ENCODE measurements at regions not wholly inside any gene's neighbourhood (a gene's known extent, or its start where the extent isn't known, plus 50 kb on each side); places are given as distances from the start of the nearest gene placed in this dataset.

DNA sequence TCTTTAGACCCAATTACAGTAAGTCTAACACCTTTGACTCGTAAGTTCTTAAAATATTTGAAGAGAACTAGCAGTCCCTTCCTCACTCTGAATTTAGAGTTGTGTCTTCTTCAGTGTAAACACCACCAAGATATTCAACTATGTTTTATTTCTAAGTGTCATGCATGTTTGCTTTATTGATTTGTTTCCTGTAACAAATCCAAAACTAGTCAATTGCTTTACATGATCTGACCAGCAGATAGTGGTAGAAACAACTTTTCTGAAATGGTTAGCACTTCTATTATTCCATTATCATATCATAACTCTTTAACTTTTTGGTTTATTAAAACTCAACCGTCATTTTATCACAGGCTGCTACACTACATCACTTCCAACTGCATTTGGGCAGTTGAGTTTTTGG, 90.1 kb downstream of the INHBA start:
- no peak overlapping the region for H2AFZ ChIP-seq (ENCODE audit: low read length)
- H3K4me3 ChIP-seq (ENCODE audit: low read length), result no peak overlapping the region
- H3K79me2 ChIP-seq (ENCODE audit: low read length), result no peaks in the 10 kb centered on the region

DNA sequence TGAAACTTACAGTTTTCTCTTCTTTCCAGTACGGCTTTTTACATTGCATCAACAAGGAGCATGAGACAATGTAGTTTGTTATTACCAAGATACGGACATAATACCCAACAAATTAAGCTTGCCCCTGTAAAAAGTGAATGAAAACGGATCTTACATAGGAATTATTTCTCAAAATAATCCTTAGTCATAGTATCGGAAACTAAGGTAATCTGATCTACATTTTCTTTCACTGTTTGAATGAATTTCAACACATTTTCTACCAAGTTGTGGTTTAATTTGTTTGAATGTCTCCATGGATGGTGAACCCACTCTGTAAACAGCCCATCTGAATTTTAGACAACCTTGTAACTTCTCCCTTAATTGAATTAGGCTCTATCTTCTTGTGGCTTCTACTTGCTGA, 90.5 kb downstream of the INHBA start:
- Histone ChIP-seq H3K27ac (ENCODE audit: low read length) (no peak overlapping the region), H4K20me1 (ENCODE audit: insufficient read depth, low read depth, low read length) (no peaks in the 10 kb centered on the region), H3K36me3 (ENCODE audit: insufficient read depth, low read length) (no peaks in the 10 kb centered on the region), H3K9me3 (ENCODE audit: low read length) (no peaks in the 10 kb centered on the region), H3K4me3 (ENCODE audit: low read length) (no peak overlapping the region), H3K4me1 (ENCODE audit: low read length) (no peaks in the 10 kb centered on the region), H3K4me2 (ENCODE audit: low read depth, low read length, poor library complexity, severe bottlenecking) (no peak overlapping the region), H3K79me2 (ENCODE audit: low read length) (no peaks in the 10 kb centered on the region), H3K9ac (ENCODE audit: low read length) (no peak overlapping the region), H3K9me2 (replicated peaks; ENCODE audit: insufficient read depth, low read length) (no peaks in the 10 kb centered on the region), H2AFZ (ENCODE audit: low read length) (no peak overlapping the region), H3K27me3 (ENCODE audit: low read length) (no peaks in the 10 kb centered on the region)
- no peak for DNase-seq

More for the DNA sequence above, 90.1 kb downstream of the INHBA start:
- H3K9me2 ChIP-seq (replicated peaks; ENCODE audit: insufficient read depth, low read length), result no peaks in the 10 kb centered on the region
- no peaks in the 10 kb centered on the region for H3K27me3 ChIP-seq (ENCODE audit: low read length)
- no peaks in the 10 kb centered on the region for H3K36me3 ChIP-seq (ENCODE audit: insufficient read depth, low read length)
- H3K27ac ChIP-seq (ENCODE audit: low read length), result no peak overlapping the region
- no peaks in the 10 kb centered on the region for H3K4me1 ChIP-seq (ENCODE audit: low read length)
- no peak overlapping the region for H3K9ac ChIP-seq (ENCODE audit: low read length)
- H4K20me1 ChIP-seq (ENCODE audit: insufficient read depth, low read depth, low read length), result no peaks in the 10 kb centered on the region
- H3K4me2 ChIP-seq (ENCODE audit: low read depth, low read length, poor library complexity, severe bottlenecking), result no peak overlapping the region
- DNase-seq, result no peak
- H3K9me3 ChIP-seq (ENCODE audit: low read length), result no peaks in the 10 kb centered on the region

GRCh38 chr7:41608447-41608846, 94.4 kb downstream of the INHBA start:
- Histone ChIP-seq H3K4me1 (ENCODE audit: low read length) (no peaks in the 10 kb centered on the region), H3K4me2 (ENCODE audit: low read depth, low read length, poor library complexity, severe bottlenecking) (no peak overlapping the region), H4K20me1 (ENCODE audit: insufficient read depth, low read depth, low read length) (no peaks in the 10 kb centered on the region), H3K9ac (ENCODE audit: low read length) (no peak overlapping the region), H3K9me3 (ENCODE audit: low read length) (no peaks in the 10 kb centered on the region), H3K27me3 (ENCODE audit: low read length) (no peaks in the 10 kb centered on the region), H3K79me2 (ENCODE audit: low read length) (no peaks in the 10 kb centered on the region), H3K4me3 (ENCODE audit: low read length) (no peak overlapping the region), H3K9me2 (replicated peaks; ENCODE audit: insufficient read depth, low read length) (no peaks in the 10 kb centered on the region), H2AFZ (ENCODE audit: low read length) (no peak overlapping the region), H3K36me3 (ENCODE audit: insufficient read depth, low read length) (no peaks in the 10 kb centered on the region), H3K27ac (ENCODE audit: low read length) (no peak overlapping the region)
- DNase-seq, result no peak

GRCh38 chr7:41603985-41604384, 98.9 kb downstream of the INHBA start:
- H3K27me3 ChIP-seq (ENCODE audit: low read length), result no peaks in the 10 kb centered on the region
- H4K20me1 ChIP-seq (ENCODE audit: insufficient read depth, low read depth, low read length), result no peaks in the 10 kb centered on the region
- no peak for DNase-seq
- H3K4me2 ChIP-seq (ENCODE audit: low read depth, low read length, poor library complexity, severe bottlenecking), result no peak overlapping the region
- H3K9ac ChIP-seq (ENCODE audit: low read length), result no peak overlapping the region
- H2AFZ ChIP-seq (ENCODE audit: low read length), result no peak overlapping the region
- H3K36me3 ChIP-seq (ENCODE audit: insufficient read depth, low read length), result no peaks in the 10 kb centered on the region
- H3K79me2 ChIP-seq (ENCODE audit: low read length), result no peaks in the 10 kb centered on the region
- H3K9me3 ChIP-seq (ENCODE audit: low read length), result no peaks in the 10 kb centered on the region
- no peak overlapping the region for H3K27ac ChIP-seq (ENCODE audit: low read length)
- no peaks in the 10 kb centered on the region for H3K9me2 ChIP-seq (replicated peaks; ENCODE audit: insufficient read depth, low read length)
- H3K4me3 ChIP-seq (ENCODE audit: low read length), result no peak overlapping the region
- H3K4me1 ChIP-seq (ENCODE audit: low read length), result no peaks in the 10 kb centered on the region

DNA sequence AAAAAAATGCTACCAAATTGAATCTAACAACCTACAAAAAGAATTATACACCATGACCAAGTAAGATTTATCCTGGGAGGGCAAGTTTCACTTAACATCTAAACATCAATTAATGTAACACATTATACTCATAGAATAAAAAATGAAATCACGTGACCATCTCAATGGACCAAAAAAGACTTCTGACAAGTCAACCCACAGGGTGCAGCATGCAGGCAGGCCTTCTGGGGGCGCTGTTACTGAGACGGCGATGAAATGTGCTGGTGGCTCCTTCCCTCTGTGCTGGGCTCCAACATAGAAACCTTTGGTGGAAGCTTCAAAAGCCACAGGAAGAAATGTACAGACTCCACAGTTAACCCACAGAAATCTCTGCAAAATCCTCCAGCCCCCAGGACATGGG, 103.1 kb downstream of the INHBA start:
- Histone ChIP-seq H3K9me2 (replicated peaks; ENCODE audit: insufficient read depth, low read length) (no peaks in the 10 kb centered on the region), H3K36me3 (ENCODE audit: insufficient read depth, low read length) (no peaks in the 10 kb centered on the region), H2AFZ (ENCODE audit: low read length) (no peak overlapping the region)

GRCh38 chr7:41592794-41593193, 110.1 kb downstream of the INHBA start:
- H3K4me2 ChIP-seq (ENCODE audit: low read depth, low read length, poor library complexity, severe bottlenecking), result no peak overlapping the region
- no peaks in the 10 kb centered on the region for H3K27me3 ChIP-seq (ENCODE audit: low read length)
- no peak overlapping the region for H3K27ac ChIP-seq (ENCODE audit: low read length)
- H3K36me3 ChIP-seq (ENCODE audit: insufficient read depth, low read length), result no peaks in the 10 kb centered on the region
- peaks cover 4% of the 10 kb centered on the region for H3K9me3 ChIP-seq (ENCODE audit: low read length)
- H3K9me2 ChIP-seq (replicated peaks; ENCODE audit: insufficient read depth, low read length), result no peaks in the 10 kb centered on the region
- H4K20me1 ChIP-seq (ENCODE audit: insufficient read depth, low read depth, low read length), result no peaks in the 10 kb centered on the region
- no peaks in the 10 kb centered on the region for H3K79me2 ChIP-seq (ENCODE audit: low read length)
- no peak for DNase-seq
- H3K4me3 ChIP-seq (ENCODE audit: low read length), result no peak overlapping the region
- no peaks in the 10 kb centered on the region for H3K4me1 ChIP-seq (ENCODE audit: low read length)
- no peak overlapping the region for H2AFZ ChIP-seq (ENCODE audit: low read length)
- H3K9ac ChIP-seq (ENCODE audit: low read length), result no peak overlapping the region

More for the DNA sequence above, 103.1 kb downstream of the INHBA start:
- Histone ChIP-seq H4K20me1 (ENCODE audit: insufficient read depth, low read depth, low read length) (no peaks in the 10 kb centered on the region), H3K27me3 (ENCODE audit: low read length) (no peaks in the 10 kb centered on the region), H3K4me3 (ENCODE audit: low read length) (no peak overlapping the region), H3K4me2 (ENCODE audit: low read depth, low read length, poor library complexity, severe bottlenecking) (no peak overlapping the region), H3K79me2 (ENCODE audit: low read length) (no peaks in the 10 kb centered on the region), H3K9ac (ENCODE audit: low read length) (no peak overlapping the region), H3K9me3 (ENCODE audit: low read length) (no peaks in the 10 kb centered on the region), H3K27ac (ENCODE audit: low read length) (no peak overlapping the region), H3K4me1 (ENCODE audit: low read length) (no peaks in the 10 kb centered on the region)
- DNase-seq, result no peak

- Histone ChIP-seq H3K9me3 (ENCODE audit: low read length) (peaks cover 4% of the 10 kb centered on the region), H3K4me3 (ENCODE audit: low read length) (no peak overlapping the region), H3K27ac (ENCODE audit: low read length) (no peak overlapping the region), H3K79me2 (ENCODE audit: low read length) (no peaks in the 10 kb centered on the region), H3K9me2 (replicated peaks; ENCODE audit: insufficient read depth, low read length) (no peaks in the 10 kb centered on the region), H3K4me2 (ENCODE audit: low read depth, low read length, poor library complexity, severe bottlenecking) (no peak overlapping the region), H3K4me1 (ENCODE audit: low read length) (no peaks in the 10 kb centered on the region), H3K27me3 (ENCODE audit: low read length) (no peaks in the 10 kb centered on the region), H3K36me3 (ENCODE audit: insufficient read depth, low read length) (no peaks in the 10 kb centered on the region), H2AFZ (ENCODE audit: low read length) (no peak overlapping the region), H4K20me1 (ENCODE audit: insufficient read depth, low read depth, low read length) (no peaks in the 10 kb centered on the region), H3K9ac (ENCODE audit: low read length) (no peak overlapping the region)
- DNase-seq, result no peak
Measured at GRCh38 chr7:41592236-41592635, 110.7 kb downstream of the INHBA start.

DNA sequence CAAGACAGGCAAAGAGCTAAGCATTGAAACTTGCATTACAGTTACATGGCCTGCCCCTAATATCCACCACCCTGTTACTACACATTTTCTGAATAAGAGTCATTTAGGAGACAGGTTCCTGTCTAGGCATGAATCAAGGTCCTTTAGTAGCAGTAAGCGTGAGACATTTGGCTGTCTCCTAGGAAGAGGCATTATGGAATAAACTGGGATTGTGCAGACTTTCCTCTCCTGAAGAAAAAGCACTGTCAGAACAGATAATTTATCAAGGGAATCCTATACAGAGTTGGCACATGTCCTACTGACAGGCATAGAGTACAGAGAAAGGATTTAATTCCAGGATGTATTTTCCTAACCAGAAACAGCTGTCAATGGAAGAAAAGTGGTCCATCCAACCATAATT, 111.9 kb downstream of the INHBA start:
- H4K20me1 ChIP-seq (ENCODE audit: insufficient read depth, low read depth, low read length), result no peaks in the 10 kb centered on the region

DNA sequence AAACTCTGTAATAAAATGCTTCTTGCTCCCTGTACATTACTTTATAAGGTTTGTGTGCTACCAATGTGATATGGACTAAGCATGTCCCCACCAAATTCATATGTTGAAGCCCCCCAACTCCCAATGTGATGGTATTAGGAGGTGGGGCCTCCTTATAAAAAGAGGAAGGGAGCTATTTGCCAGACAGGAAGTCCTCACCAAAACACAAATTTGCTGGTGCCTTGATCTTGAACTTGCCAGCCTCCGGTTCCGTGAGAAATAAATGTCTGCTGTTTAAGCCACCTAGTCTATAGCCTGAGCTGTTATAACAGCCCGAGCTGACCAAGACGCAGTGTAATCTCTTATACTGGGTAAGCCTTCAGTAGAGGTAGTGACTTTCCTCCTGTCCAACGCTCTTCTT, 114.5 kb downstream of the INHBA start:
- Histone ChIP-seq H3K4me2 (ENCODE audit: low read depth, low read length, poor library complexity, severe bottlenecking) (no peak overlapping the region), H3K9me2 (replicated peaks; ENCODE audit: insufficient read depth, low read length) (no peaks in the 10 kb centered on the region)

More for the DNA sequence above, 111.9 kb downstream of the INHBA start:
- Histone ChIP-seq H3K9me2 (replicated peaks; ENCODE audit: insufficient read depth, low read length) (no peaks in the 10 kb centered on the region), H3K9ac (ENCODE audit: low read length) (no peak overlapping the region), H3K4me1 (ENCODE audit: low read length) (no peaks in the 10 kb centered on the region), H3K9me3 (ENCODE audit: low read length) (peaks cover 4% of the 10 kb centered on the region), H3K36me3 (ENCODE audit: insufficient read depth, low read length) (no peaks in the 10 kb centered on the region), H3K27ac (ENCODE audit: low read length) (no peak overlapping the region), H3K4me3 (ENCODE audit: low read length) (no peak overlapping the region), H3K27me3 (ENCODE audit: low read length) (no peaks in the 10 kb centered on the region), H3K79me2 (ENCODE audit: low read length) (no peaks in the 10 kb centered on the region), H3K4me2 (ENCODE audit: low read depth, low read length, poor library complexity, severe bottlenecking) (no peak overlapping the region), H2AFZ (ENCODE audit: low read length) (no peak overlapping the region)
- no peak for DNase-seq

More for the DNA sequence above, 114.5 kb downstream of the INHBA start:
- Histone ChIP-seq H3K27me3 (ENCODE audit: low read length) (no peaks in the 10 kb centered on the region), H3K4me3 (ENCODE audit: low read length) (no peak overlapping the region), H3K27ac (ENCODE audit: low read length) (no peak overlapping the region), H2AFZ (ENCODE audit: low read length) (no peak overlapping the region), H3K36me3 (ENCODE audit: insufficient read depth, low read length) (no peaks in the 10 kb centered on the region), H3K4me1 (ENCODE audit: low read length) (no peaks in the 10 kb centered on the region), H3K79me2 (ENCODE audit: low read length) (no peaks in the 10 kb centered on the region), H4K20me1 (ENCODE audit: insufficient read depth, low read depth, low read length) (no peaks in the 10 kb centered on the region), H3K9ac (ENCODE audit: low read length) (no peak overlapping the region), H3K9me3 (ENCODE audit: low read length) (peaks cover 4% of the 10 kb centered on the region)
- DNase-seq, result no peak
